PC-9 (cell line): ENCODE measurements at regions not wholly inside any gene's neighbourhood (a gene's known extent, or its start where the extent isn't known, plus 50 kb on each side); places are given as distances from the start of the nearest gene placed in this dataset.

ENCODE experiments used
- BruUV-seq: library from RNA; stranded (reverse); fragments of 400-500 nt; replicated peaks from 2 replicates; lab custom pipeline; 2021; lab: Mats Ljungman, UMichigan
- CTCF ChIA-PET: fragments of 300-600 bp; sonication (Branson Sonifier 250); formaldehyde crosslinking; loops from one replicate; lab custom pipeline; 2022; ENCODE audit warnings: antibody characterized with exemption; lab: Charles Lee
- POLR2A ChIA-PET: fragments of 300-600 bp; sonication (Branson Sonifier 250); formaldehyde crosslinking; loops from one replicate; lab custom pipeline; 2022; ENCODE audit warnings: antibody characterized with exemption; ENCODE audit not compliant: unreplicated experiment; lab: Charles Lee
- DNase-seq, 2 experiments: peaks; one replicate each; pipeline versions ENCODE4 v3.0.0 to v3.0.0-alpha.2; 2015 to 2022; ENCODE audit warnings: mixed read lengths in 1 of 2
- H2AFZ ChIP-seq: fragments of 200-600 bp; sonication (generic); 2 replicates; pipeline ENCODE4 v1.8.1; 2017; ENCODE audit warnings: antibody characterized with exemption
- H3F3A ChIP-seq: fragments of 200-600 bp; sonication (generic); 2 replicates; pipeline ENCODE4 v1.8.1; 2017; ENCODE audit warnings: antibody characterized with exemption, mild to moderate bottlenecking, low read depth; ENCODE audit not compliant: insufficient read depth
- H3K27ac ChIP-seq: fragments of 200-600 bp; sonication (generic); 2 replicates; pipeline ENCODE4 v1.6.1; 2016; ENCODE audit warnings: mixed run types
- H3K27me3 ChIP-seq: fragments of 200-600 bp; sonication (generic); 2 replicates; pipeline ENCODE4 v1.6.1; 2016; ENCODE audit warnings: low read depth, mixed run types; ENCODE audit not compliant: insufficient read depth
- H3K36me3 ChIP-seq: fragments of 200-600 bp; sonication (generic); 2 replicates; pipeline ENCODE4 v1.6.1; 2016; ENCODE audit warnings: low read depth, mixed run types
- H3K4me1 ChIP-seq: fragments of 200-600 bp; sonication (generic); replicated peaks from 2 replicates; pipeline ENCODE4 v1.6.1; 2016; ENCODE audit warnings: mixed run types; ENCODE audit not compliant: insufficient read depth
- H3K4me2 ChIP-seq: fragments of 200-600 bp; sonication (generic); 2 replicates; pipeline ENCODE4 v1.6.1; 2017; ENCODE audit warnings: mixed run types
- H3K4me3 ChIP-seq: fragments of 200-600 bp; sonication (generic); 2 replicates; pipeline ENCODE4 v1.6.1; 2016; ENCODE audit warnings: mixed run types
- H3K79me2 ChIP-seq: fragments of 200-600 bp; sonication (generic); 2 replicates; pipeline ENCODE4 v1.6.1; 2017; ENCODE audit warnings: low read depth, mixed run types
- H3K9me2 ChIP-seq: fragments of 200-600 bp; sonication (generic); 2 replicates; pipeline ENCODE4 v1.8.1; 2017; ENCODE audit warnings: mild to moderate bottlenecking; ENCODE audit not compliant: insufficient read depth
- H3K9me3 ChIP-seq: fragments of 200-600 bp; sonication (generic); 2 replicates; pipeline ENCODE4 v1.8.1; 2016; ENCODE audit warnings: low read depth; ENCODE audit not compliant: insufficient read depth
- H4K20me1 ChIP-seq: fragments of 200-600 bp; sonication (generic); 2 replicates; pipeline ENCODE4 v1.8.1; 2017; ENCODE audit not compliant: insufficient read depth
- EZH2 ChIP-seq: fragments of 200-600 bp; sonication (generic); IDR thresholded peaks from 2 replicates; pipeline ENCODE4 v1.8.0; 2017; ENCODE audit warnings: antibody characterized with exemption, low read depth
- intact Hi-C: fragments of 100-400 bp; cut with micrococcal nuclease; formaldehyde crosslinking; loops from one replicate; pipeline ENCODE4 v1.10.0; 2022; ENCODE audit not compliant: unreplicated experiment
- TF ChIP-seq, protein P1 (sequence below): fragments of 200-600 bp; sonication (generic); conservative IDR thresholded peaks from 2 replicates; pipeline ENCODE4 v1.6.1; 2017; ENCODE audit warnings: mixed run types, antibody characterized with exemption, mild to moderate bottlenecking, moderate library complexity

- no peaks in the 10 kb centered on the region for H3K27me3 ChIP-seq
- DNase-seq, result no peak
- no peaks in the 10 kb centered on the region for H3F3A ChIP-seq
- ChIA-PET POLR2A (no interaction called here), CTCF (no interaction called here)
- no peak overlapping the region for H2AFZ ChIP-seq
- no peaks in the 10 kb centered on the region for H3K36me3 ChIP-seq
- no peaks in the 10 kb centered on the region for H3K9me2 ChIP-seq
- H3K4me1 ChIP-seq, result no peaks in the 10 kb centered on the region
- H3K27ac ChIP-seq, result no peak overlapping the region
- no peaks in the 10 kb centered on the region for H4K20me1 ChIP-seq
- no peak for TF ChIP-seq EZH2
- TF ChIP-seq, protein P1, sequence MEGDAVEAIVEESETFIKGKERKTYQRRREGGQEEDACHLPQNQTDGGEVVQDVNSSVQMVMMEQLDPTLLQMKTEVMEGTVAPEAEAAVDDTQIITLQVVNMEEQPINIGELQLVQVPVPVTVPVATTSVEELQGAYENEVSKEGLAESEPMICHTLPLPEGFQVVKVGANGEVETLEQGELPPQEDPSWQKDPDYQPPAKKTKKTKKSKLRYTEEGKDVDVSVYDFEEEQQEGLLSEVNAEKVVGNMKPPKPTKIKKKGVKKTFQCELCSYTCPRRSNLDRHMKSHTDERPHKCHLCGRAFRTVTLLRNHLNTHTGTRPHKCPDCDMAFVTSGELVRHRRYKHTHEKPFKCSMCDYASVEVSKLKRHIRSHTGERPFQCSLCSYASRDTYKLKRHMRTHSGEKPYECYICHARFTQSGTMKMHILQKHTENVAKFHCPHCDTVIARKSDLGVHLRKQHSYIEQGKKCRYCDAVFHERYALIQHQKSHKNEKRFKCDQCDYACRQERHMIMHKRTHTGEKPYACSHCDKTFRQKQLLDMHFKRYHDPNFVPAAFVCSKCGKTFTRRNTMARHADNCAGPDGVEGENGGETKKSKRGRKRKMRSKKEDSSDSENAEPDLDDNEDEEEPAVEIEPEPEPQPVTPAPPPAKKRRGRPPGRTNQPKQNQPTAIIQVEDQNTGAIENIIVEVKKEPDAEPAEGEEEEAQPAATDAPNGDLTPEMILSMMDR, result no peak
- no peaks in the 10 kb centered on the region for H3K9me3 ChIP-seq
- H3K79me2 ChIP-seq, result no peaks in the 10 kb centered on the region
- H3K4me3 ChIP-seq, result no peak overlapping the region
- H3K4me2 ChIP-seq, result no peak overlapping the region
- BruUV-seq, result no TSS peak
- intact Hi-C loops, result no loop called here
Observed at GRCh38 chr4:161260819-161261218, 903.0 kb downstream of the FSTL5 start.

DNA sequence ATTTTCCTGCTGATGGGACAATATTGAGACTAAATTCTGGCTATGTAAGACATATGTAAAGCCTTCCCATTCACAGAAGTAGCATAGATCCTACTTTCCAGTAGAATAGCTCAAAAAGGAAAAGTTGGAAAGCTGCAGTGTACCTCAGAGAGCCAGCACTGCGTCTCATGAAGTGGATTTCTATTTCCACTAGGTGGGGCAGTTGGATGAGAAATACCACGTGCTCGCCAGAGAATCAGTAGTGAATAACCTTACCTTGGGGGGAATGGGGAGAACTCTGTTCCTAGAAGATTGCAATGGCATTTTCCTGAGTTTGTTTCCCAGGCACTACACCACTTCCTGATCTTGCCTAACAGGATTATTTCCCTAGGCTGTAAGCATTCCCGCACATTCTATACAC lies 907.1 kb downstream of the FSTL5 start:
- BruUV-seq, result no TSS peak
- Histone ChIP-seq H3K9me2 (no peaks in the 10 kb centered on the region), H3K4me2 (no peak overlapping the region), H3K36me3 (no peaks in the 10 kb centered on the region), H3K79me2 (no peaks in the 10 kb centered on the region), H3F3A (no peaks in the 10 kb centered on the region), H3K4me1 (no peaks in the 10 kb centered on the region), H3K27ac (no peak overlapping the region), H3K27me3 (no peaks in the 10 kb centered on the region), H2AFZ (no peak overlapping the region), H3K9me3 (no peaks in the 10 kb centered on the region), H3K4me3 (no peak overlapping the region), H4K20me1 (no peaks in the 10 kb centered on the region)
- intact Hi-C loops, result loop anchor here (2.0 to 10.0 kb wide), 4 partner anchors 698 to 1312 kb away; no protein-coding TSS in a partner anchor
- ChIA-PET CTCF (no interaction called here), POLR2A (no interaction called here)
- no peak for DNase-seq
- TF ChIP-seq, protein P1, result 0 out of 2 replicates have a peak, but pooled peaks have one; percentile 26
- TF ChIP-seq EZH2, result no peak

DNA sequence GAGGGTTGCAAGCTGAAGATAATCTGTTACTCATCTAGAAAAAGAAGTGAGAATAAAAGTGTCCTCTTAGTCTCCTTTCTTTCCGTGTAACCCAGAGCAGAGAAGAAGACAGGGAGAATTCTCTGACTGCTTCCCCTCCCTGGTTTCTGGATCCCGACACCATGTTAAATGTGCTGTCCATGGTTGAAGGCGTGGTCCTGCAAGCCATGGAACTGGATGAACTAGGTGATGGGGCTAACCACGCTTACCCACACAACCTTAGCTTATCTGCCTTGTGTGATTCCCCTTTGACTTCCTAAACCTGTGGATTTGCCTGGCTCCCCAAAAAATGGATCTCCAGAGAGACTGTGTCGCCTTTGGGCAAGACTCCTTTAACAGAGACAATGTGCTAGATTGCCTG lies 907.6 kb downstream of the FSTL5 start:
- DNase-seq, result no peak
- ChIA-PET POLR2A (no interaction called here), CTCF (no interaction called here)
- Histone ChIP-seq H3K9me3 (no peaks in the 10 kb centered on the region), H3K27ac (no peak overlapping the region), H3K36me3 (no peaks in the 10 kb centered on the region), H3K9me2 (no peaks in the 10 kb centered on the region), H3K79me2 (no peaks in the 10 kb centered on the region), H3F3A (no peaks in the 10 kb centered on the region), H3K4me3 (no peak overlapping the region), H3K4me1 (no peaks in the 10 kb centered on the region), H3K27me3 (no peaks in the 10 kb centered on the region), H4K20me1 (no peaks in the 10 kb centered on the region), H3K4me2 (no peak overlapping the region), H2AFZ (no peak overlapping the region)
- no TSS peak for BruUV-seq
- TF ChIP-seq EZH2, result no peak
- TF ChIP-seq, protein P1, result no peak
- intact Hi-C loops, result loop anchor here (2.0 to 10.0 kb wide), 4 partner anchors 699 to 1311 kb away; no protein-coding TSS in a partner anchor
